ENCODE measurements at regions not wholly inside any gene's neighbourhood (a gene's known extent, or its start where the extent isn't known, plus 50 kb on each side); places are given as distances from the start of the nearest gene placed in this dataset.

GRCh38 chr7:114755856-114756255 lies 166.0 kb upstream of the MDFIC start:
- H3K4me3 ChIP-seq (ENCODE audit: low read depth, low read length), result no peak overlapping the region
- H3K27ac ChIP-seq (ENCODE audit: low read depth, low read length), result no peak overlapping the region
- no peak overlapping the region for H2AFZ ChIP-seq (ENCODE audit: low read length, unreplicated experiment)
- no peaks in the 10 kb centered on the region for H3K79me2 ChIP-seq (ENCODE audit: control insufficient read depth, insufficient read depth, low read length, unreplicated experiment)
- no peaks in the 10 kb centered on the region for H3K36me3 ChIP-seq (ENCODE audit: insufficient read depth, low read length)
- peaks cover 19% of the 10 kb centered on the region for H3K4me1 ChIP-seq (ENCODE audit: control insufficient read depth, insufficient read depth, low read length, unreplicated experiment)
- H3K27me3 ChIP-seq (ENCODE audit: insufficient read depth, low read length), result no peaks in the 10 kb centered on the region

- Histone ChIP-seq H2AFZ (ENCODE audit: low read length, unreplicated experiment) (no peak overlapping the region), H3K4me3 (ENCODE audit: low read depth, low read length) (no peak overlapping the region), H3K27me3 (ENCODE audit: insufficient read depth, low read length) (no peaks in the 10 kb centered on the region), H3K36me3 (ENCODE audit: insufficient read depth, low read length) (no peaks in the 10 kb centered on the region), H3K4me1 (ENCODE audit: control insufficient read depth, insufficient read depth, low read length, unreplicated experiment) (peaks cover 21% of the 10 kb centered on the region), H3K79me2 (ENCODE audit: control insufficient read depth, insufficient read depth, low read length, unreplicated experiment) (no peaks in the 10 kb centered on the region), H3K27ac (ENCODE audit: low read depth, low read length) (no peak overlapping the region)
Observed at GRCh38 chr7:114758661-114759227, 163.2 kb upstream of the MDFIC start.

GRCh38 chr7:114759347-114760062 lies 162.4 kb upstream of the MDFIC start:
- Histone ChIP-seq H2AFZ (ENCODE audit: low read length, unreplicated experiment) (no peak overlapping the region), H3K4me1 (ENCODE audit: control insufficient read depth, insufficient read depth, low read length, unreplicated experiment) (peaks cover 21% of the 10 kb centered on the region), H3K36me3 (ENCODE audit: insufficient read depth, low read length) (no peaks in the 10 kb centered on the region), H3K27me3 (ENCODE audit: insufficient read depth, low read length) (no peaks in the 10 kb centered on the region), H3K27ac (ENCODE audit: low read depth, low read length) (no peak overlapping the region), H3K79me2 (ENCODE audit: control insufficient read depth, insufficient read depth, low read length, unreplicated experiment) (no peaks in the 10 kb centered on the region), H3K4me3 (ENCODE audit: low read depth, low read length) (no peak overlapping the region)

DNA sequence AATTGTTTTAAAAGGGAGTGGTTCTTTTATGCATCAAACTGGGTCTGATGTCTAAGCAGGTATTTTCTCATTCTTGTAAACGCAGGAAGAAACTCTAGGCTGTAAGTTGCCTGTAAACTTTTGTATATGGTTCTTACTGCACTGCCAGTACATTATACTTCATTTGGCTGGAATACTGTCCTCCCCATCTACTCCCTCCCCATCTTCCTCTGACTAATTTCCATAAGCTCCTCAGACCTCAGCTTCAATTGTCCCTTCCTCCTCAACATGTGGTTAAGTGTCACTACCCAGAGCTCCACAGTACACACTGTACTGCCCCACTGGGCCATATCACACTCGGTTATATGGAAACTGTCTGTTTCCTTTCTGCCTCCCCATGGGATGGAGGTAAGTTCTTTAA lies 161.4 kb upstream of the MDFIC start:
- H3K36me3 ChIP-seq (ENCODE audit: insufficient read depth, low read length), result no peaks in the 10 kb centered on the region
- H2AFZ ChIP-seq (ENCODE audit: low read length, unreplicated experiment), result no peak overlapping the region
- H3K4me3 ChIP-seq (ENCODE audit: low read depth, low read length), result no peak overlapping the region
- peaks cover 30% of the 10 kb centered on the region for H3K4me1 ChIP-seq (ENCODE audit: control insufficient read depth, insufficient read depth, low read length, unreplicated experiment)
- H3K27ac ChIP-seq (ENCODE audit: low read depth, low read length), result no peak overlapping the region
- H3K27me3 ChIP-seq (ENCODE audit: insufficient read depth, low read length), result no peaks in the 10 kb centered on the region
- H3K79me2 ChIP-seq (ENCODE audit: control insufficient read depth, insufficient read depth, low read length, unreplicated experiment), result no peaks in the 10 kb centered on the region

GRCh38 chr7:114761973-114762372 lies 159.9 kb upstream of the MDFIC start:
- Histone ChIP-seq H2AFZ (ENCODE audit: low read length, unreplicated experiment) (no peak overlapping the region), H3K79me2 (ENCODE audit: control insufficient read depth, insufficient read depth, low read length, unreplicated experiment) (no peaks in the 10 kb centered on the region), H3K4me3 (ENCODE audit: low read depth, low read length) (no peak overlapping the region), H3K27me3 (ENCODE audit: insufficient read depth, low read length) (no peaks in the 10 kb centered on the region), H3K4me1 (ENCODE audit: control insufficient read depth, insufficient read depth, low read length, unreplicated experiment) (peaks cover 33% of the 10 kb centered on the region), H3K36me3 (ENCODE audit: insufficient read depth, low read length) (no peaks in the 10 kb centered on the region), H3K27ac (ENCODE audit: low read depth, low read length) (no peak overlapping the region)

DNA sequence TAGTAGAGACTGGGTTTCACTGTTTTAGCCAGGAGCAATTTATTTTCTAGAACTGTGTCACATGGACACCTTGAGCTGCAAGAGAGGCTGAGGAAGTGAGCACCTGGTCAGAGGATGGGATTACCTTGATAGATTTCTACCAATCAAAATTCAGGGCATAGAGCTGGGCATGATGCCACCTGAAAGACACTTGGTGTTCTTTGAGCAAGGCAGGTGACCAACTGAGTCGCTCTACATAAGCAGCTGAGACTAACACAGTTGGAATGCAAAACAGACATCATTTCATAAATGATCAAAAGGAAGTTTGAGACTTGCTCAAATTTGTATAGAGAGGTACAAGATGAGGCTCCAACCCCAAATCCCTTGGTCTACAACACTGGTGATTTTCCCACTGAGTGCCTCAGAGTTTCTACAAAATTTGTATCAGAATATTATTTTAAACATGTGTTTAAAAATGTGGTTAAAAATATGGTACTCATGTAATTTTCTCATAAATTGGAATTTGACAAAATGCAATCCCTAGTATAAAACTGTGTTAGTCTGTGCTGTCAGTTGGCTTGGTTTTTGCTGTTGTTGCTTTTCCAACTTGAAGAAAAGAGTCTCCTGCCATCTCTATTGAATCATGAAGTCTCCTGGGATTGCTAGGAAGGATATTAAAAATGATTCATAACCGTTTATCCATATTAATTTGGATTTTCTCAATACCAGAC lies 156.4 kb upstream of the MDFIC start:
- H3K4me1 ChIP-seq (ENCODE audit: control insufficient read depth, insufficient read depth, low read length, unreplicated experiment), result peaks cover 18% of the 10 kb centered on the region
- no peaks in the 10 kb centered on the region for H3K79me2 ChIP-seq (ENCODE audit: control insufficient read depth, insufficient read depth, low read length, unreplicated experiment)
- no peak overlapping the region for H3K27ac ChIP-seq (ENCODE audit: low read depth, low read length)
- no peaks in the 10 kb centered on the region for H3K36me3 ChIP-seq (ENCODE audit: insufficient read depth, low read length)
- no peak overlapping the region for H3K4me3 ChIP-seq (ENCODE audit: low read depth, low read length)
- no peaks in the 10 kb centered on the region for H3K27me3 ChIP-seq (ENCODE audit: insufficient read depth, low read length)
- no peak overlapping the region for H2AFZ ChIP-seq (ENCODE audit: low read length, unreplicated experiment)

GRCh38 chr7:114766041-114766356 lies 155.9 kb upstream of the MDFIC start:
- no peaks in the 10 kb centered on the region for H3K79me2 ChIP-seq (ENCODE audit: control insufficient read depth, insufficient read depth, low read length, unreplicated experiment)

DNA sequence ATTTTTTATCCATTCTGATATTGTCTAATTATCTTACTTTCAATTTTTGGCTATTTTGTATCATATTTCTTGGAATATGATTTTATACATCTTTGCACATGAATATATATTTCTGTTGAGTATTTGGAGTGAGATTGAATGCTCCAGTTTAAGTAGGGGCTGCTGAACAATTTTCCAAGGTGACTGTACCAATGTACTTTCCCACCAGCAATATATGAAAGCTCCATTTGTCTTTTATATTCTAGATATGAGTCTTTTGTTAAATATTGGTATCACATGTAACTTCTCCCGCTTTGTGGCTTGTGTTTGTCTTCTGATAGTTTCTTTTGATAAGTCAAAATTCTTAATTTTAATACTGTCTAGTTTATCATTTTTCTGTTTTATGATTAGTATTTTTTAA lies 144.6 kb upstream of the MDFIC start:
- no peaks in the 10 kb centered on the region for H3K36me3 ChIP-seq (ENCODE audit: insufficient read depth, low read length)
- no peaks in the 10 kb centered on the region for H3K4me1 ChIP-seq (ENCODE audit: control insufficient read depth, insufficient read depth, low read length, unreplicated experiment)
- H3K4me3 ChIP-seq (ENCODE audit: low read depth, low read length), result no peak overlapping the region
- no peaks in the 10 kb centered on the region for H3K79me2 ChIP-seq (ENCODE audit: control insufficient read depth, insufficient read depth, low read length, unreplicated experiment)
- H2AFZ ChIP-seq (ENCODE audit: low read length, unreplicated experiment), result no peak overlapping the region
- H3K27ac ChIP-seq (ENCODE audit: low read depth, low read length), result no peak overlapping the region
- H3K27me3 ChIP-seq (ENCODE audit: insufficient read depth, low read length), result no peaks in the 10 kb centered on the region

More at GRCh38 chr7:114766041-114766356, 155.9 kb upstream of the MDFIC start:
- H3K27me3 ChIP-seq (ENCODE audit: insufficient read depth, low read length), result no peaks in the 10 kb centered on the region
- no peak overlapping the region for H2AFZ ChIP-seq (ENCODE audit: low read length, unreplicated experiment)
- H3K36me3 ChIP-seq (ENCODE audit: insufficient read depth, low read length), result no peaks in the 10 kb centered on the region
- peaks cover 13% of the 10 kb centered on the region for H3K4me1 ChIP-seq (ENCODE audit: control insufficient read depth, insufficient read depth, low read length, unreplicated experiment)
- no peak overlapping the region for H3K4me3 ChIP-seq (ENCODE audit: low read depth, low read length)
- H3K27ac ChIP-seq (ENCODE audit: low read depth, low read length), result no peak overlapping the region

DNA sequence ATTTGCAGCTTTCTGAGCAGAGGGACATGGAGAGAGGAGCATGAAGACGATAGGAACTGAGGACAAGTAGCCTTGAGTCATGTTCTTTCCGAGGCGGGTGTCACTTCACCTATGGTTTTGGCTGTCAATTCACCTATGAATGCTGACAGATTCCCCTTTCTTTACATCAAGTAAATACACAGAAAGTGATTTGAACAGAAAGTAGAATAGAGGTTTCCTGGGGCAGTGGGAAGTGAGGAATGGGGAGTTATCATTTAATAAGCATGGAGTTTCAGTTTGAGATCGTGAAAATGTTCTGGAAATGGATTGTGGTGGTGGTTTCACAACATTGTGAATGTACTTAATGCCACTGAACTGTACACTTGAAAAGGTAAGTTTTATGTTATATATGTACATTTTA lies 138.4 kb upstream of the MDFIC start:
- H3K4me3 ChIP-seq (ENCODE audit: low read depth, low read length), result no peak overlapping the region
- peaks cover 1% of the 10 kb centered on the region for H3K4me1 ChIP-seq (ENCODE audit: control insufficient read depth, insufficient read depth, low read length, unreplicated experiment)
- H3K36me3 ChIP-seq (ENCODE audit: insufficient read depth, low read length), result no peaks in the 10 kb centered on the region
- H3K27me3 ChIP-seq (ENCODE audit: insufficient read depth, low read length), result no peaks in the 10 kb centered on the region
- H3K79me2 ChIP-seq (ENCODE audit: control insufficient read depth, insufficient read depth, low read length, unreplicated experiment), result no peaks in the 10 kb centered on the region
- no peak overlapping the region for H3K27ac ChIP-seq (ENCODE audit: low read depth, low read length)
- H2AFZ ChIP-seq (ENCODE audit: low read length, unreplicated experiment), result no peak overlapping the region

GRCh38 chr7:114784177-114784576 lies 137.7 kb upstream of the MDFIC start:
- Histone ChIP-seq H3K27ac (ENCODE audit: low read depth, low read length) (no peak overlapping the region), H3K79me2 (ENCODE audit: control insufficient read depth, insufficient read depth, low read length, unreplicated experiment) (no peaks in the 10 kb centered on the region), H2AFZ (ENCODE audit: low read length, unreplicated experiment) (no peak overlapping the region), H3K4me3 (ENCODE audit: low read depth, low read length) (no peak overlapping the region), H3K27me3 (ENCODE audit: insufficient read depth, low read length) (no peaks in the 10 kb centered on the region), H3K4me1 (ENCODE audit: control insufficient read depth, insufficient read depth, low read length, unreplicated experiment) (peaks cover 7% of the 10 kb centered on the region), H3K36me3 (ENCODE audit: insufficient read depth, low read length) (no peaks in the 10 kb centered on the region)

GRCh38 chr7:114784746-114785145 lies 137.1 kb upstream of the MDFIC start:
- H3K27ac ChIP-seq (ENCODE audit: low read depth, low read length), result no peak overlapping the region
- no peak overlapping the region for H2AFZ ChIP-seq (ENCODE audit: low read length, unreplicated experiment)
- H3K4me3 ChIP-seq (ENCODE audit: low read depth, low read length), result no peak overlapping the region
- peaks cover 13% of the 10 kb centered on the region for H3K4me1 ChIP-seq (ENCODE audit: control insufficient read depth, insufficient read depth, low read length, unreplicated experiment)
- H3K79me2 ChIP-seq (ENCODE audit: control insufficient read depth, insufficient read depth, low read length, unreplicated experiment), result no peaks in the 10 kb centered on the region
- H3K27me3 ChIP-seq (ENCODE audit: insufficient read depth, low read length), result no peaks in the 10 kb centered on the region
- H3K36me3 ChIP-seq (ENCODE audit: insufficient read depth, low read length), result no peaks in the 10 kb centered on the region
